HCT116 (cell line): ENCODE measurements at regions not wholly inside any gene's neighbourhood (a gene's known extent, or its start where the extent isn't known, plus 50 kb on each side); places are given as distances from the start of the nearest gene placed in this dataset.

Source experiments
- ATAC-seq: fragments of 200-7000 bp; cut with Tn5 transposase; 2 replicates; pipeline ENCODE4 v1.9.1; 2020; ENCODE audit warnings: mild to moderate bottlenecking, moderate library complexity
- BruUV-seq: library from RNA; stranded (reverse); fragments of 400-500 nt; replicated peaks from 2 replicates; lab custom pipeline; 2021; lab: Mats Ljungman, UMichigan
- CTCF ChIA-PET: fragments of 300-600 bp; sonication (Branson Sonifier 250); formaldehyde crosslinking; loops from one replicate; lab custom pipeline; 2021; ENCODE audit warnings: antibody characterized with exemption; lab: Charles Lee
- POLR2A ChIA-PET: fragments of 300-600, 350-600 bp; sonication (Branson Sonifier 250); formaldehyde crosslinking; loops from one replicate; lab custom pipeline; 2021; ENCODE audit warnings: antibody characterized with exemption; lab: Charles Lee
- RAD21 ChIA-PET, 2 experiments: fragments of 300-600 bp; sonication (Branson Sonifier 250); formaldehyde crosslinking; loops; one replicate each; lab custom pipeline; 2023; ENCODE audit warnings: low total read pairs in 2 of 2; ENCODE audit not compliant: uncharacterized antibody in 2 of 2, unreplicated experiment in 2 of 2, low non-redundant PET in 1 of 2; lab: Charles Lee
- DNase-seq: peaks from one replicate; pipeline ENCODE4 v3.0.0-alpha.2; 2010; ENCODE audit warnings: low read depth, low spot score
- H2AFZ ChIP-seq: fragments of 200-600 bp; shearing (Covaris generic), sonication (generic); 2 replicates; pipeline ENCODE4 v1.6.1; 2017; ENCODE audit warnings: low read depth, mixed run types, mixed read lengths, antibody characterized with exemption, low read length; ENCODE audit not compliant: poor library complexity, severe bottlenecking
- H3K27ac ChIP-seq: 2 replicates; pipeline ENCODE4 v1.5.1; 2012; ENCODE audit warnings: low read depth, low read length
- H3K27me3 ChIP-seq: fragments of 200-600 bp; sonication (generic); 2 replicates; pipeline ENCODE4 v1.6.1; 2016; ENCODE audit warnings: mixed run types, low read length, mixed read lengths; ENCODE audit not compliant: insufficient read depth
- H3K36me3 ChIP-seq, 2 experiments: fragments of 200-500 bp in 1 of 2; fragments of 200-600 bp in 1 of 2; sonication (Bioruptor generic) in 1 of 2; sonication (generic) in 1 of 2; 2 replicates each; pipeline versions ENCODE4 v1.5.1 to v1.6.1; 2014 to 2016; ENCODE audit warnings: low read length in 2 of 2, inconsistent platforms in 1 of 2, mixed read lengths in 1 of 2, mixed run types in 1 of 2; ENCODE audit not compliant: insufficient read depth in 2 of 2, control insufficient read depth in 1 of 2
- H3K4me1 ChIP-seq, 2 experiments: fragments of 200-600 bp in 1 of 2; sonication (generic) in 1 of 2; 2 replicates each; pipeline versions ENCODE4 v1.5.1 to v1.6.1; 2012 to 2017; ENCODE audit warnings: low read length in 2 of 2, inconsistent platforms in 1 of 2, mild to moderate bottlenecking in 1 of 2, mixed read lengths in 1 of 2, mixed run types in 1 of 2, moderate library complexity in 1 of 2; ENCODE audit not compliant: insufficient read depth in 2 of 2, control insufficient read depth in 1 of 2
- H3K4me2 ChIP-seq: fragments of 200-600 bp; sonication (generic); 2 replicates; pipeline ENCODE4 v1.6.1; 2017; ENCODE audit warnings: mixed run types, low read length, mixed read lengths
- H3K4me3 ChIP-seq, 2 experiments: fragments of 200-600 bp in 1 of 2; sonication (generic) in 1 of 2; replicated peaks in 1 of 2; 2 replicates each; pipeline ENCODE4 v1.5.1; 2011 to 2016; ENCODE audit warnings: low read length in 2 of 2, control low read depth in 1 of 2, low read depth in 1 of 2, mild to moderate bottlenecking in 1 of 2, mixed read lengths in 1 of 2, mixed run types in 1 of 2
- H3K79me2 ChIP-seq: fragments of 200-600 bp; sonication (generic); 2 replicates; pipeline ENCODE4 v1.6.1; 2017; ENCODE audit warnings: mild to moderate bottlenecking, mixed run types, low read length, moderate library complexity, mixed read lengths; ENCODE audit not compliant: insufficient read depth
- H3K9ac ChIP-seq: fragments of 200-600 bp; sonication (generic); 2 replicates; pipeline ENCODE4 v1.6.1; 2016; ENCODE audit warnings: low read length, mixed read lengths
- H3K9me2 ChIP-seq: fragments of 200-600 bp; sonication (generic), shearing (Covaris generic); 2 replicates; pipeline ENCODE4 v1.6.1; 2017; ENCODE audit warnings: mixed run types, mild to moderate bottlenecking, moderate library complexity; ENCODE audit not compliant: insufficient read depth
- H3K9me3 ChIP-seq, 2 experiments: fragments of 200-500 bp in 1 of 2; fragments of 200-600 bp in 1 of 2; sonication (Bioruptor generic) in 1 of 2; sonication (generic) in 1 of 2; 2 replicates each; pipeline ENCODE4 v1.6.1; 2014 to 2017; ENCODE audit warnings: low read length in 2 of 2, mixed read lengths in 2 of 2, inconsistent platforms in 1 of 2, low read depth in 1 of 2, mild to moderate bottlenecking in 1 of 2, mixed run types in 1 of 2, moderate library complexity in 1 of 2; ENCODE audit not compliant: control insufficient read depth in 1 of 2, insufficient read depth in 1 of 2
- H4K20me1 ChIP-seq: fragments of 200-600 bp; sonication (generic), shearing (Covaris generic); 2 replicates; pipeline ENCODE4 v1.6.1; 2017; ENCODE audit warnings: mixed run types, mild to moderate bottlenecking, moderate library complexity; ENCODE audit not compliant: insufficient read depth
- CTCF ChIP-seq, 3 experiments: fragments of 200-600 bp in 1 of 3; sonication (generic) in 1 of 3; IDR thresholded peaks in 2 of 3; conservative IDR thresholded peaks in 1 of 3; 2 replicates each; pipeline ENCODE4 v1.5.1; 2012 to 2017; ENCODE audit warnings: low read depth in 2 of 3, low read length in 2 of 3, antibody characterized with exemption in 1 of 3, borderline replicate concordance in 1 of 3, control low read depth in 1 of 3, mild to moderate bottlenecking in 1 of 3, mixed read lengths in 1 of 3, mixed run types in 1 of 3, moderate library complexity in 1 of 3; ENCODE audit not compliant: insufficient read depth in 1 of 3
- EZH2 ChIP-seq: fragments of 200-600 bp; sonication (generic); IDR thresholded peaks from 2 replicates; pipeline ENCODE4 v1.6.1; 2017; ENCODE audit warnings: antibody characterized with exemption, mixed run types
- EZH2phosphoT487 ChIP-seq: fragments of 200-600 bp; IDR thresholded peaks from 2 replicates; pipeline ENCODE4 v1.6.1; 2018; ENCODE audit warnings: antibody characterized with exemption, borderline replicate concordance
- MAX ChIP-seq: IDR thresholded peaks from 2 replicates; pipeline ENCODE4 v1.6.1; 2012
- RAD21 ChIP-seq: IDR thresholded peaks from 2 replicates; pipeline ENCODE4 v1.6.1; 2012; ENCODE audit warnings: low read depth, mild to moderate bottlenecking
- SP1 ChIP-seq: IDR thresholded peaks from 2 replicates; pipeline ENCODE4 v1.6.1; 2012; ENCODE audit warnings: low read depth
- ZFX ChIP-seq: fragments of 450-650 bp; IDR thresholded peaks from 2 replicates; pipeline ENCODE4 v1.6.1; 2017
- intact Hi-C: fragments of 100-400 bp; cut with micrococcal nuclease; formaldehyde crosslinking; loops from 2 replicates; pipeline ENCODE4 v1.10.0; 2022

GRCh38 chr2:122081751-122082150 lies 326.3 kb downstream of the TSN start:
- TF ChIP-seq EZH2phosphoT487 (no peak), ZFX (no peak), CTCF (IDR thresholded peaks at IDR 0.05 in 2 of 3, conservative IDR thresholded peaks at IDR 0.05 in 1 of 3; ENCODE audit: borderline replicate concordance in 1 of 3, insufficient read depth in 1 of 3, low read depth in 2 of 3, low read length in 2 of 3) (no peak), RAD21 (no peak), SP1 (no peak), MAX (no peak), EZH2 (no peak)
- peaks cover 30% of the 10 kb centered on the region for H3K27me3 ChIP-seq
- CTCF ChIA-PET: no interaction called here

More at GRCh38 chr2:122081751-122082150, 326.3 kb downstream of the TSN start:
- Histone ChIP-seq H3K36me3 (no peaks in the 10 kb centered on the region), H3K9me3 (no peaks in the 10 kb centered on the region), H3K79me2 (no peaks in the 10 kb centered on the region), H4K20me1 (no peaks in the 10 kb centered on the region), H3K4me2 (no peak overlapping the region), H3K4me1 (no peaks in the 10 kb centered on the region), H2AFZ (no peak overlapping the region), H3K9me2 (no peaks in the 10 kb centered on the region), H3K4me3 (no peak overlapping the region), H3K9ac (no peak overlapping the region), H3K27ac (no peak overlapping the region)
- ATAC-seq (no peak), DNase-seq (no peak)
- no TSS peak for BruUV-seq
- RAD21 ChIA-PET: no interaction called here
- intact Hi-C loops: no loop called here
- POLR2A ChIA-PET: no interaction called here
